HEK293T (cell line): ENCODE measurements at regions not wholly inside any gene's neighbourhood (a gene's known extent, or its start where the extent isn't known, plus 50 kb on each side); places are given as distances from the start of the nearest gene placed in this dataset.

ENCODE experiments used
- BHLHE40 ChIP-seq: fragments of 450-650 bp; IDR thresholded peaks from 2 replicates; pipeline ENCODE4 v1.6.1; 2016; ENCODE audit warnings: mild to moderate bottlenecking, moderate library complexity, borderline replicate concordance
- CTBP1 ChIP-seq: fragments of 450-650 bp; IDR thresholded peaks from 2 replicates; pipeline ENCODE4 v1.6.1; 2016; ENCODE audit warnings: borderline replicate concordance
- ELF4 ChIP-seq: fragments of 450-650 bp; IDR thresholded peaks from 2 replicates; pipeline ENCODE4 v1.6.1; 2017; ENCODE audit warnings: antibody characterized with exemption
- FOXA1 ChIP-seq: fragments of 450-650 bp; IDR thresholded peaks from 2 replicates; pipeline ENCODE4 v1.6.1; 2016; ENCODE audit warnings: mild to moderate bottlenecking
- FOXK2 ChIP-seq: fragments of 450-650 bp; IDR thresholded peaks from 2 replicates; pipeline ENCODE4 v1.6.1; 2016; ENCODE audit warnings: mild to moderate bottlenecking
- FOXM1 ChIP-seq: fragments of 450-650 bp; IDR thresholded peaks from 2 replicates; pipeline ENCODE4 v1.6.1; 2017; ENCODE audit warnings: mild to moderate bottlenecking, borderline replicate concordance
- HDGF ChIP-seq: fragments of 450-650 bp; IDR thresholded peaks from 2 replicates; pipeline ENCODE4 v1.6.1; 2017; ENCODE audit warnings: antibody characterized with exemption, borderline replicate concordance
- LEF1 ChIP-seq: fragments of 450-650 bp; IDR thresholded peaks from 2 replicates; pipeline ENCODE4 v1.6.1; 2017; ENCODE audit warnings: mild to moderate bottlenecking, borderline replicate concordance
- PKNOX1 ChIP-seq: fragments of 450-650 bp; IDR thresholded peaks from 2 replicates; pipeline ENCODE4 v1.6.1; 2016
- SP1 ChIP-seq: fragments of 450-650 bp; IDR thresholded peaks from 2 replicates; pipeline ENCODE4 v1.6.1; 2017
- SUZ12 ChIP-seq: fragments of 450-650 bp; IDR thresholded peaks from 2 replicates; pipeline ENCODE4 v1.6.1; 2016; ENCODE audit warnings: mild to moderate bottlenecking
- ZNF384 ChIP-seq: fragments of 450-650 bp; IDR thresholded peaks from 2 replicates; pipeline ENCODE4 v1.6.1; 2016

- no peak for TF ChIP-seq ELF4
- no peak for TF ChIP-seq CTBP1
- no peak for TF ChIP-seq SP1
- no peak for TF ChIP-seq ZNF384
- no peak for TF ChIP-seq FOXM1
- no peak for TF ChIP-seq PKNOX1
- no peak for TF ChIP-seq SUZ12
- TF ChIP-seq BHLHE40 = no peak
- no peak for TF ChIP-seq FOXK2
- TF ChIP-seq FOXA1 = no peak
- no peak for TF ChIP-seq LEF1
- no peak for TF ChIP-seq HDGF
Measured at GRCh38 chr1:168454211-168454815, 89.5 kb downstream of the XCL2 start.
